Epidermal melanocyte (primary cell): ENCODE measurements at regions not wholly inside any gene's neighbourhood (a gene's known extent, or its start where the extent isn't known, plus 50 kb on each side); places are given as distances from the start of the nearest gene placed in this dataset.

ENCODE experiments used
- DNase-seq: peaks from one replicate; pipeline ENCODE4 v3.0.0; 2011; ENCODE audit warnings: low spot score; ENCODE audit not compliant: insufficient read length

DNA sequence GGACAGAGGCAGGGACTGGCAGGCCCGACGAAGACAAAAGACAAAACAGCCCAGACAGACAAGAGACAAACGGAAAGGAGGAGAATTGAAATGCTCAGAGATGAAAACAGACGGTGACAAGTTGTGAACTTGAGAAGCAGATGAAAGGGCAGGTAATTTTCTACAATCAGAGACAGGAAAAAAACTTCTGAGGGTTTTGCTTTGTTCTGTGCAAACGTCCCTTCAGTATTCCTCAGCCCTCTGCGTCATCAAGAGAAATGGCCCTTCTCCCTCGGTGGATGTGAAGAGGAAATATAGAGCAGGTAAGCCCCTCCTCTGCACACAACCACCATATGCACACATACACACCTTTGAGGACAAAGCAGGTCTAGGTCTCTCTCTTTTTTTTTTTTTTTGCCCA lies 206.6 kb downstream of the UACA start:
- no peak for DNase-seq

DNA sequence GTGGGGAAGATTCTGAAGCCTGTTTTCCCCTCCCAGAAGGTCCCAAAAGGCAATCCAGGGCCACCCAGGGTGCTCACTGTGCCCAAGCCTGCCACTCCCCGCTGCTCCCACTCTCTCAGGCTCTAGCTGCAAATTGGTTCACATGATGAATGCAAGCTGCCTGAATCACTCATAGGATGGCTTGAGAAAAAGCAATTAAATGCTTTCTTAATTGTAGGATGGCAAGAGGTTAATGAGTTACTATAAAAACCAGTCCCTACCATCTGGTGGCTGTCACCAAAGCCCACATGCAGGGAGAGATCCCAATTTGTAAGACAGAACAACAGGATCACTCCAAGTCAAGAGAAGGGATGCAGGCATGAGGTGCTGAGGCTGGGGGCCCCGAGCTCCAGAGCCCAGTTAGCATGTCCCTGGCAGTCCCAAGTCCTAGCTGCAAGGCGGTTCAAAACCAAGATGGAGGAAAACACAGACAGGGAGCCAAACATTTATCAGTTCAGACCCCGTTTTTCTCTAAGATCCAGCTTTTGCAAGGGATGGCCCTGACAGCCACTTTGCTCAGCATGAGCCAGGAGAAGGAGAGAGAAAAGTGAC lies 207.1 kb downstream of the UACA start:
- no peak for DNase-seq

DNA sequence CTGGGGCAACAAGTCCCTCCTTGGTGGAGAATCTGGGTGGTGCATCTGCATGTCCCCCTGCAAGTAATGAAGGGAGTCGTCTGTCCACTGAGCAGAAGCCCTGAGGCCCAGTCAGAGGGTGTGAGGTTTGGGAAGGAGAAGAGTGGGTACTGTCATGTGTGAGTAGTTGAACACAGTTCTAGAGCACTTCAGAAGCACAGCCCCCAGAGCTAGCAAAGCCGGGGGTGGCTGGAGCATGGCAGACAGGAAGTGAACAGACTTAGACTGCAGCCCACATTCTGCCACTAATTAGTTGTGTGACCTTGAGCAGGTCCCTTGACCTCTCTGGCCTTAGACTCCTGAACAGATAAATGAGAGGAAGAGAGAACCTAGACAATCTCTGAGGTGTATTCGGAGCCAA lies 207.6 kb downstream of the UACA start:
- no peak for DNase-seq

DNA sequence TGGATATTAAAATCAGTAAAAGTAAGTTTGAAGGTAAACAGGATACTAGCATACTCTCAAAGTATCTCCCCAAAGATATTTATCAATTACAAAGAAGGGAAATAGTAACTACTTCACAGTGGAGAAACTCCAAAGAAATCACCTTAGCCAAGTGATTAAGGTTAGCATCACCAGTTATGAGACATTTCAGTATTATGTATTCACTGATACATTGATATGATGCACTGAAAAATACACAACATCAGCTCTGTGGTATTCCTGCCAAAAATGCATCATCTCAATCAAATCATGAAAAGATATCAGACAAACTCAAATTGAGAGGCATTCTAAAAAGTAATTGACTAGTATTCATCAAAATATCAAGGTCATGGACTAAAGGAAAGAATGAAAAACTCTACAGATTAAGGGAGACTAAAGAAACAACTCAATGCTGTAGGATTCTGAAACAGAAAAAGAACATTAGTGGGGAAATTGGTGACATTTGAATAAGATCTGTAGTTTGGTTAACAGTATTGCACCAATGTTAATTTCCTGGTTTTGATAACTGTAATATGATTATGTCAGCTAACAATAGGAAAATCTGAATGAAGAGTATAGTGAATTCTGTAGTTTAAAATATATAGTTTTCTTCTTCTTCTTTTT lies 215.4 kb downstream of the UACA start:
- no peak for DNase-seq

DNA sequence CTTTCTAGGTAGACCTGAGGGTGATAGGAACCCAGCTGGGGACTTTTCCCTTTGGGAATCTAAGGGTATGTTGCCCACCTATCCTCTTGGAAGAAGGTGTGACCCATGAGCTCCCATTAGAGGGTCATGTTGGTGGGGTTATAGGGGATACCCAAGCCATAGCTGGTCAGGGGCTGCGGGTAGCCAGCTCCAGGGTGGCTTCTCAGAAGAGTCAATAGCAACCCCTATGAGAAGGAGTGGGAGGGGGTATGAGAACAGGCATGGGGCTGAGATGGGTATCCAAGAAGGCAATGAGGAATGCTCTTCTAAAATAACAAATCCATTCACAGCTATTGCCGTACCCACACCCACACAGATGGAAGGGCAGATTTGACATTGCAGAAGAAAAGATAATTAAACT lies 217.8 kb downstream of the UACA start:
- DNase-seq, result no peak

DNA sequence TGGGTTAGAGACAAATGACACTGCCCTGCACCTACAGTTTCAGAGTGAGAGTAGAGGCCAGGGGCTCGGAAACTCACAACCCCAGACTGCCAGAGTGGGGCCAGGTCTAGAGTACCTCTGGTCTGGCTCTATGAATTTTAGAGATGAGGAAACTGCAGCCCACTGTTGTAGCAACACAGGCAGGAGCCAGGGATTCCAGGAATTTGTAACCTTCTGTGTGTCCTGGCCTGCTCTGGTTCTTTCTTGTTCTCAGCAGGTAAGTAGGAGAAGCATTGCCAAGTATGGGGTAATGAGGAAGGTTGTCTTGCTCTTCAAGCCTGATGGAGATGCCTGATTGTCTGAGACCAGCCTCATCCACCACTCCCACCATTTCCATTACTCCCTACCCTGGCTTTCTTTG lies 221.8 kb downstream of the UACA start:
- no peak for DNase-seq

DNA sequence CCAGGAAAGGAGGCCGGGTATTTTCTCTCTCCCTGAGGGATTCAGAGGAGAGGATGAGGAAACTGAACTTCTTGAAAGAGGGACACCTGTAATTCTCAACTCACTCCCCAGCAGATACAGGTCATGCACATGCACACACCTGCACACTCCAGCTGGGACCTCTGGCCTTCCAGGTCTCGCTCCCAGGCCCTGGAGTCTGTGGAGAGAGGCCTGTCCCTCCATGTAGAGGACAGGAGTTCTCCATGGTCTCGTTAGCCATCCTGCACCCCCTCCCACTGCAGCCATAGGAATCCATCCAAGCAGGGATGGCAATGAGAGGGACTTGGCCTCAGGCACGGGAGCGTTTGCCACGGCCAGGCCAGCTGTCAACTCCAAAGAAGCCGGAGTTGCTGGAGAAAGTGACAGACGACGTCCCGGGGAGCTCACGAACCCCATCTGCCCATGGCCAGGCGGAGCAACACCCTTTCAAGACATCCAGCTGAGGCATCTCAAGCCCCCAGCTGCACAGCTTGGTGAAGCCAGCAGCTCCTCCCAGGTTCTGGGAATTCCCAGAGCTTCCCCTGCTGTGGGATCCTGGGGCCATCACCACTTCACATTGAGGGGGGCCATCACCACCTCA lies 223.3 kb downstream of the UACA start:
- DNase-seq, result no peak

DNA sequence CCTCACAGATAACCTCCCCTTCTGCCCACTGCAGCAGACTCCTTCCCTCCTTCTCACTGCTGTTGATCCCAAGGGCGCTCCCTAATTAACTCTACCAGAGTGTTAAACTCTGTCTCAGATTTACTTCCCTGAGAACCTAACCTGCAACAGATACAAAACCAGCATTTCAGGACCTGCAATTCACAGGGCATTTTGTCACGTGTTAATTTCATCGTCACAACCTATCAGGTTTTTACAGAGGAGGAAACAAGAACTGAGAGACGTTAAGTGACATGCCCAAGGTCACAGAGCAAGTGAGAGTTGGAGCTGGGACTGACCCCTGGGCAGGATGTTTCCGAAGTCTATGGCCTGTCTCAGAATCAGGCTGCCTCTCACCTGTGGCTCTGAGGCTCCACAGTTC lies 223.9 kb downstream of the UACA start:
- DNase-seq, result no peak

DNA sequence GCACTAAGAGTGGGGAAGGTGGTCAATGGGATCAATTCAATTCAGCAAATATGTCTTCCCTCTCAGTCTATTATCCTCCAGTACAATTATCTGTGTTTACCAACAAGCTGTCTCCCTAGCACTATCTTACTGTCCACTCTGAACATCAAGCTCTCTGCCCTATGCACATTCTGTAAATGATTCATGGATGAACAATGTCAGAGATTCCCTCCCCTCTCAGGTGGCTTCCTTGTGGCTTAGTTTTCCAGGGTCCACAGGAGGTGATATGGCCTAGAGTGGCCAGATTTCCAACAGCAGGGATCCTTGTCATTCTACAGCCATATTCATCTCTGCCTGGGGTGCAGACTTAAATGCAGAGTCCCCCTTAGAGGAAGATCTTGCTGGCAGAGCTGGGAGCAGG lies 225.1 kb downstream of the UACA start:
- DNase-seq, result no peak

DNA sequence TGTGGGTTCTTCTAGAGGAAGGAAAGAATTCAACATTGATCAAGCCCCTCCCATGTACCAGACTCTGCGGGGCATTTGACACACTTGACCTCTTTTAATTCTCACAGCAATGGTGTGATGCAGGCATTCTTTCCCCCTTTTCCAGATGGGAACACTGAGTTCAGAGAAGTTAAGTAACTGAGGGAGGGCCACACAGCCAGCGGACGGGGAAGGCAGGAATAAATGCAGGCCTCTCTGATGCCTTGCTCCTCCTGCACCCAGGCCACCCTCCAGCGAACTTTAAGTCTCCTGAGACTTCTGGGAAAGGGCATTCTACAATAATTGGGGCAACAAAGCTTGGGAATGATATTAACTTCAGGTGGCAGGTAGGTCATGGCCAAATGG lies 227.4 kb downstream of the UACA start:
- DNase-seq, result no peak

DNA sequence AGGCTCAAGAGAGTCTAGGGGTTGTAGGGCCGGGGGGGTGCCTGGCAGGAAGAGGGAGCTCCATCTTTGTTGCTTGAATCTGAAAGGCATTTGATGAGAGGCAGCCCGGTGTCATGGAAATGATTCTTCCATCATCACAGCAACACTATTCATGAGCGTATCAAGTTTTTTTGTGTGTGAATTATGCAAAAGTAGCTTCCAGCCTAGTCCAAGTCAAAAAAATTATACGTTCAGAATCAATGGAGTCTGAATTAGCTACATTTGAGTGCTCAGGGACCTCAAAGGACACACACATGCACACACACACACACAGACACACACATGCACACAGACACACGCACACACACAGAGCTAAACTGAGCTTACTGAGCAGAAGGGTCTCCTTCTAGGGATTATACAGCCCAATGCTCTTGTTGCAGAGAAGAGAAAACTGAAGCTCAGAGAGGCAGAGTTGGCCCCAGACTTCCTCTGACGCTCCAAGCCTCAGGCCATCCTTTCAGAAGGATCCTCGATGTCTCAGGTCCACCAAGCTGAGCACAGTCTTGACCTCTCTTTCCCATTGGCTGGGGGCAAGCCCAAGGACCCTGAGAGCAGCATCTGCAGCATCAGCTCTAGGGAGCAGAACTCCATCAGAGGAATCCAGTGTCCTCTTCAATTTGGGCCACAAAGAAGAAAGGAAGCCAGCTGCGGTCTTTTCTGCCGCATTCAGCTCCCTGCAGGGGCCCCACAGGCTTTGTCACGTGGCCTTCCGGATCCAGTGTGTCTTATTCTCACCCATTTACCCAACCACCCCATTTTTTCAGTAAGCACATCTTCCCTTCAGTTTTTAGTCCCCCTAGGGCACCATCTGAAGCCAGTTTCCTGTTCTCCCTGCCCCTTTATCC lies 228.0 kb downstream of the UACA start:
- peak; percentile 38 for DNase-seq

DNA sequence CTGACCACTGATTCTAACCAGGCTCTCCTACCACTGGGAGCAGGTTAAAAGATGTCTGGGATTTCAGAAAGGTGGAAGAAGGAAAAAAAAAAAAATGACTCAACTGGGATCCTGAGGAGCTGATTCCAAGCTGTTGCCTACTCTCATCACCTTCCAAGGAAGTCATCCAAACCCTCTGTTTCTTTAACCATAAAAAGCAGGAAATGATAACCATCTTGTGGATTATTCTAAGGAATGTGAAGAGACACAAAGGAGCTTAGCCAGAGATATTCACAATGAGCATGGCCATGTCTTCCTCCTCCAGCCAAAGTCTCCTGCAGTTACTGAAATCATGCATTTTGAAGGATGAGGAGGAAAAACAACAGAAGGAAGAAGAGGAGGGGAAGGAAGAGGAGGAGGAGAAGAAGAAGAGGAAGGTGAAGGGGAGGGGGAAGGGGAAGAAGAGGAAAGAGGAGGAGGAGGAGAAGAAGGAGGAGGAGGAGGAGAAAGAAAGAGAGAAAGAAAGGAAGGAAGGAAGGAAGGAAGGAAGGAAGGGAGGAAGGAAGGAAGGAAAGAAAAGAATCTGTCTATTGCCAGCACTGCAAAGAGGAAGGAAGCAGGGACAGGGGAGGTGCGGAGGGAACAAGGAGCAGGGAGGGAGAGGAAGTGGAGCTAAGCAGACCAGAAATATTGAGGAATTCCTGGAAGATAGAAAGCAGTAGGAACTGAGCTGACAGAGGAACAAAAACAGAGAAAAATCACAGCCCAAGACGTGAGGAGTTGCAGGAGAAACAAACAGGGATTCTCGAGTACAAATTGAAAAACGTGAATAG lies 229.2 kb downstream of the UACA start:
- no peak for DNase-seq

DNA sequence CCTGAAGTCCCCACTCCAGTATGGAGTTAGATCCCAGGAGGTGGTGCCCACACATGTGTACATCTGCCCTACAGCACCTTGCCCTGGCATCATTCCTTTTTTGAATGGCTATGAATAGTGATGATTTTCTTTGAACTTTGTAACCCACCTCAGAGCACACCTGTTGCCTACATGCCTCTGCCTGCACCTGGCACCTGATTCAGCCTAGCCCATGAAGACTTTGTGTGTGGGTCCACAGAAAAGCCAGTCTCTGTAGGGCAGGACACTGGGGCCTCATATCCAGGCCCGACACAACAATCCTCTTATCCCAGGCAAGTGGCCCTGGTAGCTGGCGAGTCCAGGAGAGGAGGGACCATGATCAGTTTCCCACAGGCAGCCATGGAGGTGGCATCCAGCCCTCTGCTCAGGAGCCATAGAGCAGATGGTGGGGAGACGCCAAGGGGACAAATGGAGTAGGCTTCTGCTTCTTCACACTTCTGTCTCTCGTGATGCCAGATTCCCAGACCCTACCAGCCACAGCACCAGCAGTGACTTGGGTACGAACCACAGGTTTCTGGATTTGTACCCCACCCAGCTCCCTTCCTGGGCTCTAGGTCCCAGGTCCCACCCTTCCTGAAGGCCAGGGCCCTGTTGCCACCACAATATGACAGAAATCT lies 230.7 kb downstream of the UACA start:
- no peak for DNase-seq

DNA sequence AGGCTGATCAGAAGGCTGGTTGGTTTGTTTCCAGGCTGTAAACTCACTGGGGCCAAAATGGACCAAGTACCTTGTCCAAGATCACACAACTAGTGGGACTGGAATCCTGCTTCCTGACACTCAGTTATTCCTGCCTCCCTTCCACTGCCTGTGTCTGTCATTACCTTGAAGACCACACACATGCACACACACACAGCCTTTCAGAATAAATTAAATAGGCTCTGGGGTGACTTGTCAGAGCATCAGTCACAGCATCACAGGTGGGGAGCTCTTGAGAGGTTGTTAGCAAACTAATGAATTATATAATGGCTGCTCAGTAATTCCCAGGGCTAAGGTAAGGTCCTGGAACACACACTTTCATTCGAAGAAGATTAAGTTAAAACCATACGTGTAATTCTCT lies 231.8 kb downstream of the UACA start:
- no peak for DNase-seq

DNA sequence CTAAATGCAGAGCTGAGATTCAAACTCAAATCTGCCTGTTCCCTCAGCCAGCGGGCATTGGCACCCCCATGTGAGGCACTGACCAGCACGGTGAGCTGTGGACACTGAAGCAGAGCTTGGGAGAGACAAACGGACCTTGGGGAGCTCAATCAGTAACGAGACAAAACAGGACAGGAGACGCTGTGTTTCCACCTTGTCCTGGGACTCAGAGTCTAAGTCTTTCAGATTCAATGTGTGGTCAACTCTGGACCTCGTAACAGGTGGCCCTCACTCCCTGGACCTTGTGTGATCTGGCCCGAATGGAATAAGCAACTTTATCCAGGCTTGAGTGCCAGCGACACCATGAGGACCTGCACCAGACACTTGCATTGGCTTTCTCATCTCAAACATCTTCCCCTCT lies 232.5 kb downstream of the UACA start:
- DNase-seq, result no peak

DNA sequence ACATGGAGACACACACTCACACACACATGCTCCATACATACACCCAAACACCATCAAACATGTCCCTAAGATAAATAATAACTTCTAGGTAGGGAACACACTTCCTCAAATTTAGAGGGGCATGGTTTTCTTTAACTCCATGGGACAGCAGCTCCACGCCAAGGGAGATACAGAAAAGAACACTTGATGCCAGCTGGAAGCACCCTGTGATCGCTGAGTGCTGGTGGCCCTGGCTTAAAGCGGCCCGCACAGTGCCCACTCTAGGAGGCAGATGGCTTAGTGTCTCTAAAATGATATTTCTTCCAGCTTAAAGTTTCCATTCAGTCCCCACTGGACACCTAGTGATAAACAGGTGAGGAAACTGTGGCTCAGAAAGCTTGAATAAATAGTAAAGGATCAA lies 232.9 kb downstream of the UACA start:
- DNase-seq, result no peak

DNA sequence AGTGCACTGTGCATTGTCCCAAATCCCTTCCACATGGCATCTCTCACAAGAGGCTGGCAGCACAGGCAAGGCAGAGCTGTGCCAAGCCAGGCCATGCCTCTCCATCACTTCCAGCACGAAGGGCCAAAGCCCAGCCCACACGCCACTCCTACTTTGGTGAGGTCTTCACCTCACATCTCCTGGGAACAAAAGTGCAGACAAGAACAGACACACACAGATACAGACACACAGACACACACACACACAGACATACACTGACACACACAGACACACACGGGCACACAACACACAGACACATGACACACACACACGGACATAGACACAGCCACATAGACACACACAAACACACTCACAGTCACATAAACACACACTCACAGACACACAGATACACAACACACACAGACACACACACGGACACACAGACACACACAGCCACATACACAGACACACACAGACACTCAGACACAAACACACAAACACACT lies 233.3 kb downstream of the UACA start:
- no peak for DNase-seq

DNA sequence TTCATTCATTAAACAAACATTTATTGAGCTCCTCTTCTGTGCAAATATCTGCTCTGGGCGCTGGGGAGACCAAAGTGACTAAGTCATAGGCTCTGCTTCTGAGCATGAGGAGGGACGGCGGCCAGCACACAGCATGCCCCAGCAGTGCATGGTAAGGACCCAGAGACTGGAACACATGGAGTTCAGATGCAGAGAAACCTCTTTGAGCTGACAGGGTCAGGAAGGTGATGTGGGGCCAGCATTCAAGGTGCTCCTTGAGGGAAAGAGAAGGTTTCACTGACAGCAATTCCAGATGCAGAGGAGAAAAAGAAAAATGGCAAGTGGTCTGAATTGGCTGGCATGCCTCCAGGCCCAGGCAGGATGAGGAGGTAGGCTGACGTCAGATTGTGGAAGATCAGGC lies 234.5 kb downstream of the UACA start:
- DNase-seq, result no peak

DNA sequence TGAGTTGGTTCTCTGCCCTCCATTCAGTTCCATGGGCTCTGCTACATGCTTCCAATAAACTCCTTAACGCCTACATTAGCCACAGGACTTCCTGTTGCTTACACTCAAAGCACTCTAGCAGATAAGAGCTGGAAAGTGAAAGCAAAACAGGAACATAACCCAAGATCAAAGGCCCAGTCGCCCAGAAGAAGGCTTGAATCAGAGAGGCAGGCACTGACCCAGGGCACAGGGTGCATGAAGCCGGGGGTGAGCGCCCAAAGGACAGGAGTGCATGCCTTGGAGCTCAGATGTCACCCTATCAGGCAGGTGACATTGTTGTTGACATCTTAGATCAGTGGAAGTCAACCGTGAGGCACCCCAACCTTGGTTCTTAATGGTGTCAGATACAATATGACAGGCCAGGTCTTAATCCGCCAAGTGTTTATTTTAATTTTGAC lies 235.1 kb downstream of the UACA start:
- DNase-seq, result no peak

DNA sequence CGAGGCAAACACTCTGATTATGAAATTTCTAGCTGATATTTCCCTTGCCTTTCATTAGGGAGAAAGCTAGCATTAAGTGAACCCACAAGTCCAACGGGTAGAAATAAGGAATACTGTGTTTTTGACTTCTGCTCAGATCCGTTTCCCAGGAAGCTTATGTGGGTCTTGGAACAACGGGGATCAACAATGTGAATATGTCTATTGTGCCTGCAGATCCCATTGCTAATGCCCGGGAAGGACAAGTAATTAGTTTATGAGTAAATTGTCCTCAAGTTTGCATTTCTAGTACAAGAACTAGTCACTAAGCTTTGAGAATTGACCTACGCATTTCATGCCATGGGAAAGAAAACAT lies 236.4 kb downstream of the UACA start:
- no peak for DNase-seq
